ENCODE measurements at regions not wholly inside any gene's neighbourhood (a gene's known extent, or its start where the extent isn't known, plus 50 kb on each side); places are given as distances from the start of the nearest gene placed in this dataset.

- TF ChIP-seq POLR2A (IDR thresholded peaks at IDR 0.05; ENCODE audit: low read depth, low read length): no peak
- TF ChIP-seq CTCF (conservative IDR thresholded peaks at IDR 0.05; ENCODE audit: low read depth, low read length): no peak
- TF ChIP-seq SMC3 (IDR thresholded peaks at IDR 0.05; ENCODE audit: low read depth, low read length): no peak
- no peak for TF ChIP-seq NFE2L2 (IDR thresholded peaks at IDR 0.05; ENCODE audit: low read depth, low read length)
- no peak for TF ChIP-seq RAD21 (IDR thresholded peaks at IDR 0.05; ENCODE audit: low read length)
- TF ChIP-seq MAFK (IDR thresholded peaks at IDR 0.05; ENCODE audit: low read depth, low read length): no peak
- no peak for TF ChIP-seq MXI1 (IDR thresholded peaks at IDR 0.05; ENCODE audit: borderline replicate concordance, low read depth, low read length)
- no peak for TF ChIP-seq RCOR1 (IDR thresholded peaks at IDR 0.05; ENCODE audit: insufficient replicate concordance, low read length)
- TF ChIP-seq, protein P1, sequence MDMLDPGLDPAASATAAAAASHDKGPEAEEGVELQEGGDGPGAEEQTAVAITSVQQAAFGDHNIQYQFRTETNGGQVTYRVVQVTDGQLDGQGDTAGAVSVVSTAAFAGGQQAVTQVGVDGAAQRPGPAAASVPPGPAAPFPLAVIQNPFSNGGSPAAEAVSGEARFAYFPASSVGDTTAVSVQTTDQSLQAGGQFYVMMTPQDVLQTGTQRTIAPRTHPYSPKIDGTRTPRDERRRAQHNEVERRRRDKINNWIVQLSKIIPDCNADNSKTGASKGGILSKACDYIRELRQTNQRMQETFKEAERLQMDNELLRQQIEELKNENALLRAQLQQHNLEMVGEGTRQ (IDR thresholded peaks at IDR 0.05; ENCODE audit: low read depth, low read length): no peak
- no peak for TF ChIP-seq BHLHE40 (IDR thresholded peaks at IDR 0.05; ENCODE audit: low read depth, low read length)
- TF ChIP-seq CHD1 (IDR thresholded peaks at IDR 0.05; ENCODE audit: low read depth, low read length): no peak
- no peak for TF ChIP-seq FOS (IDR thresholded peaks at IDR 0.05; ENCODE audit: low read depth, low read length)
Observed at GRCh38 chr10:36783400-36783799, 342.0 kb upstream of the ANKRD30A start.

Data from IMR-90 (cell line).